ENCODE measurements at regions not wholly inside any gene's neighbourhood (a gene's known extent, or its start where the extent isn't known, plus 50 kb on each side); places are given as distances from the start of the nearest gene placed in this dataset.

DNA sequence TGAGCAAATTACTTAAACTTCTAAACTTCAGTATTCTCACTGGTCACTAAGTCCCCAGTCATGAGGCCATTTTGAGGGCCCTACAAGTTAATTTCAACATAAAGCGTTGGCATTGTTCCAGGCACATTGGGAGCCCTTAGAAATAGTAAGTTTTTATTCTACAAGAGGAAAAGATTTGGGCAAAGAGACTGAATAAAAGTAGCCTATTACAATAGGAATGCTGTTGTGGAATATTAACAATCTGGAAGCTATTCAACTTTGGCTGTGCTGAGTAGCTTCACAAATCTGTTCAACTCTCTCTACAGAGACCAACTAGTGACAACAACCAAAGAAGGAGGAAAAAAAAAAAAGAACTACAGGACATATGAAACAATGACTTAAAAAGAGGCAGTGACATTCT lies 1287.5 kb upstream of the NXPH2 start:
- Histone ChIP-seq H3K4me1 (no peaks in the 10 kb centered on the region), H3K36me3 (ENCODE audit: control insufficient read depth, insufficient read depth, low read length) (no peaks in the 10 kb centered on the region), H3K27me3 (replicated peaks; ENCODE audit: control insufficient read depth, insufficient read depth, low read length) (no peaks in the 10 kb centered on the region), H3K9me3 (no peaks in the 10 kb centered on the region), H3K4me3 (ENCODE audit: low read depth, low read length) (no peak overlapping the region)
- Mint-ChIP-seq H3K27ac (ENCODE audit: unreplicated experiment) (no peak overlapping the region), H3K27me3 (ENCODE audit: insufficient read depth, unreplicated experiment) (peaks cover 15% of the 10 kb centered on the region), H3K36me3 (ENCODE audit: insufficient read depth, unreplicated experiment) (no peaks in the 10 kb centered on the region), H3K9me3 (ENCODE audit: unreplicated experiment) (no peaks in the 10 kb centered on the region), H3K4me1 (ENCODE audit: low read depth, unreplicated experiment) (no peaks in the 10 kb centered on the region), H3K4me3 (ENCODE audit: unreplicated experiment) (no peak overlapping the region)
- no TSS peak for BruUV-seq (replicated peaks)
- no peak for TF ChIP-seq CTCF (IDR thresholded peaks at IDR 0.05; ENCODE audit: insufficient read depth in 1 of 2, low read depth in 1 of 2, low read length in 1 of 2, severe bottlenecking in 1 of 2, unreplicated experiment in 1 of 2)
- no peak for DNase-seq
- intact Hi-C loops (cut with micrococcal nuclease; ENCODE audit: unreplicated experiment) = no loop called here
- ChIA-PET POLR2A (no interaction called here), CTCF (no interaction called here)

DNA sequence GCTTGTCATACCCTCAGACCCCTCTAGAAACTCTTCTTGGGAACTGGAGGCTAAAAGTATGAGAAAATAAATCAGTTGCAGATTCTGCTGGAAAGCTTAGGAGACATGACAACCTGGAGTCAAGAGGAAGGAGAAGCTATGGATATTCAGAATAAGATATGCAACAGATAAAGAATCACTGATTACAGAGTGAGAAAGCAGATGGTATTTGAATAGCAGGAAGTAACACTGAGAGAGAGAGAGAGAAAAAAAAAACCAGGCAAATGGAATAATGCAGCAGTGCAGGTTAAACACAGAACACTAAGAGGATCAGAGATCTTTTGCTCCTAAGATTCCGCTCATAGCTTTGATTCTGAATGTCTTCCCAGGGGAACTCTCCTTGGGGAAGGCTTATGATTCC lies 1284.1 kb upstream of the NXPH2 start:
- H3K4me1 ChIP-seq = no peaks in the 10 kb centered on the region
- H3K27me3 ChIP-seq (replicated peaks; ENCODE audit: control insufficient read depth, insufficient read depth, low read length) = no peaks in the 10 kb centered on the region
- H3K27me3 Mint-ChIP-seq (ENCODE audit: insufficient read depth, unreplicated experiment) = peaks cover 2% of the 10 kb centered on the region
- CTCF ChIA-PET = no interaction called here
- no peaks in the 10 kb centered on the region for H3K36me3 ChIP-seq (ENCODE audit: control insufficient read depth, insufficient read depth, low read length)
- no TSS peak for BruUV-seq (replicated peaks)
- no peaks in the 10 kb centered on the region for H3K4me1 Mint-ChIP-seq (ENCODE audit: low read depth, unreplicated experiment)
- H3K36me3 Mint-ChIP-seq (ENCODE audit: insufficient read depth, unreplicated experiment) = no peaks in the 10 kb centered on the region
- no peak overlapping the region for H3K4me3 Mint-ChIP-seq (ENCODE audit: unreplicated experiment)
- intact Hi-C loops (cut with micrococcal nuclease; ENCODE audit: unreplicated experiment) = no loop called here
- no peak for TF ChIP-seq CTCF (IDR thresholded peaks at IDR 0.05; ENCODE audit: insufficient read depth in 1 of 2, low read depth in 1 of 2, low read length in 1 of 2, severe bottlenecking in 1 of 2, unreplicated experiment in 1 of 2)
- DNase-seq = no peak
- H3K9me3 ChIP-seq = no peaks in the 10 kb centered on the region
- H3K9me3 Mint-ChIP-seq (ENCODE audit: unreplicated experiment) = no peaks in the 10 kb centered on the region
- no peak overlapping the region for H3K27ac Mint-ChIP-seq (ENCODE audit: unreplicated experiment)
- H3K4me3 ChIP-seq (ENCODE audit: low read depth, low read length) = no peak overlapping the region
- POLR2A ChIA-PET = no interaction called here

DNA sequence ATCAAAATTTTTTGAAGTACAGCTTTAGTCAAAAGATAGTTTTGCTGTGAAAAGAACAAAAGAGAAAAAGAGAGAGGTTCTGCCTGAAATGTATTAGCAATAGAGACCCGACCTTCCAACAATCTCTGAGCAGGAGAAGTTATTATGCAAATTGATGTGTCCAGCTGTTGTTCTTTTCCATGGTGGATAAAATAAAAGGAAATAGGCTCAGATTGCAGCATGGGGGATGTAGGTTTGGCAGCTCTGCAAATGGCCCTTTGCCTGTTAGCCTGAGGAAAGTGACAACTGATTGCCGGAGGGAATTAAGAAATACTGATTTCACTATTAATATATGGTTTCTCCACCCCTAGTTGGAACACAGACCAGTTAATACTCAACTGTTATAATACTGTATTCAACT lies 1283.2 kb upstream of the NXPH2 start:
- H3K27ac Mint-ChIP-seq (ENCODE audit: unreplicated experiment) = no peak overlapping the region
- no TSS peak for BruUV-seq (replicated peaks)
- peaks cover 2% of the 10 kb centered on the region for H3K27me3 Mint-ChIP-seq (ENCODE audit: insufficient read depth, unreplicated experiment)
- no peak overlapping the region for H3K4me3 Mint-ChIP-seq (ENCODE audit: unreplicated experiment)
- Histone ChIP-seq H3K4me1 (no peaks in the 10 kb centered on the region), H3K27me3 (replicated peaks; ENCODE audit: control insufficient read depth, insufficient read depth, low read length) (no peaks in the 10 kb centered on the region), H3K9me3 (no peaks in the 10 kb centered on the region), H3K4me3 (ENCODE audit: low read depth, low read length) (no peak overlapping the region), H3K36me3 (ENCODE audit: control insufficient read depth, insufficient read depth, low read length) (no peaks in the 10 kb centered on the region)
- POLR2A ChIA-PET = no interaction called here
- intact Hi-C loops (cut with micrococcal nuclease; ENCODE audit: unreplicated experiment) = no loop called here
- no peaks in the 10 kb centered on the region for H3K4me1 Mint-ChIP-seq (ENCODE audit: low read depth, unreplicated experiment)
- no peak for TF ChIP-seq CTCF (IDR thresholded peaks at IDR 0.05; ENCODE audit: insufficient read depth in 1 of 2, low read depth in 1 of 2, low read length in 1 of 2, severe bottlenecking in 1 of 2, unreplicated experiment in 1 of 2)
- no peaks in the 10 kb centered on the region for H3K36me3 Mint-ChIP-seq (ENCODE audit: insufficient read depth, unreplicated experiment)
- DNase-seq = no peak
- H3K9me3 Mint-ChIP-seq (ENCODE audit: unreplicated experiment) = no peaks in the 10 kb centered on the region
- CTCF ChIA-PET = no interaction called here

Measured in Caco-2 (cell line).